HCT116 (cell line): ENCODE measurements at regions not wholly inside any gene's neighbourhood (a gene's known extent, or its start where the extent isn't known, plus 50 kb on each side); places are given as distances from the start of the nearest gene placed in this dataset.

Experiments
- EZH2 ChIP-seq: fragments of 200-600 bp; sonication (generic); IDR thresholded peaks from 2 replicates; pipeline ENCODE4 v1.6.1; 2017; ENCODE audit warnings: antibody characterized with exemption, mixed run types
- EZH2phosphoT487 ChIP-seq: fragments of 200-600 bp; IDR thresholded peaks from 2 replicates; pipeline ENCODE4 v1.6.1; 2018; ENCODE audit warnings: antibody characterized with exemption, borderline replicate concordance
- YY1 ChIP-seq: IDR thresholded peaks from 2 replicates; pipeline ENCODE4 v1.6.1; 2011; ENCODE audit warnings: low read length, low read depth, moderate library complexity, mild to moderate bottlenecking; ENCODE audit not compliant: insufficient replicate concordance; ENCODE audit errors: extremely low read depth

DNA sequence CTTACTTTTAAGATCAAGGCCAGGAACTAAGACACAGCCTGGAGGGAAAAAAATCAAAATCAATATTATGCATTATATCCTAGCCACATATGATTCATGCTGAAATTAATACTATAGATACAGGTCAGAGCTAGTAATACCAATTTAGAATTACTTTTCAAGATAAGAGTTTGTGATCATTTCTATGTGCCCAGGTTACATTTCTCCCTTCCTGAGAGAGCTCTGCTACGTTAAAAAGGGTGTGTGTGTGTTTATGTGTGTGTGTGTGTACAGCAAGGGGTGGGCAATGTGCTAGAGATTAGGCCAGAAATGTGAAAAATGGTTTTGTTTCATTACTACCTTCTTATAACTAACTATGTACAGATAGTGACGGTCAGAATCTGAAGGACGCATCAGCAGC, 223.9 kb upstream of the FLRT2 start:
- TF ChIP-seq EZH2: no peak
- no peak for TF ChIP-seq YY1
- TF ChIP-seq EZH2phosphoT487: no peak
